Esophagus squamous epithelium (tissue), 5 donors: ENCODE measurements at regions not wholly inside any gene's neighbourhood (a gene's known extent, or its start where the extent isn't known, plus 50 kb on each side); places are given as distances from the start of the nearest gene placed in this dataset.

Experiments used
- DNase-seq: peaks from one replicate; lab custom pipeline; 2025; lab: John Stamatoyannopoulos, UW
- H3K27ac ChIP-seq, 4 donors: fragments of 200-600 bp; sonication (generic); one replicate each; pipeline ENCODE4 v1.5.1; 2016 to 2019; ENCODE audit warnings: mild to moderate bottlenecking in 1 of 4
- H3K27me3 ChIP-seq, 4 donors: fragments of 200-600 bp; sonication (generic); 1 replicate in 3 of 4; 2 replicates in 1 of 4; pipeline versions ENCODE4 v1.5.1 to v1.6.0; 2017 to 2021; ENCODE audit warnings: antibody characterized with exemption in 1 of 4
- H3K36me3 ChIP-seq, 3 donors: fragments of 200-600 bp; sonication (generic); one replicate each; pipeline ENCODE4 v1.5.1; 2016 to 2019
- H3K4me1 ChIP-seq, 3 donors: fragments of 200-600 bp; sonication (generic); one replicate each; pipeline ENCODE4 v1.5.1; 2017 to 2019
- H3K4me3 ChIP-seq, 4 donors: fragments of 200-600 bp; sonication (generic); 1 replicate in 3 of 4; 2 replicates in 1 of 4; pipeline ENCODE4 v1.5.1; 2016 to 2019; ENCODE audit warnings: mild to moderate bottlenecking in 2 of 4, moderate library complexity in 1 of 4
- H3K9me3 ChIP-seq, 3 donors: fragments of 200-600 bp; sonication (generic); one replicate each; pipeline ENCODE4 v1.5.1; 2016 to 2019
- CTCF ChIP-seq, 6 experiments: fragments of 450-650 bp in 4 of 6; fragments of 200-600 bp in 2 of 6; sonication (generic) in 2 of 6; IDR thresholded peaks; one replicate each; pipeline ENCODE4 v1.5.1; 2016 to 2019; ENCODE audit warnings: antibody characterized with exemption in 6 of 6, mild to moderate bottlenecking in 4 of 6, moderate library complexity in 4 of 6
- POLR2A ChIP-seq, 4 donors: fragments of 450-650 bp; IDR thresholded peaks; one replicate each; pipeline ENCODE4 v1.6.1; 2017; ENCODE audit warnings: antibody characterized with exemption in 4 of 4, mild to moderate bottlenecking in 4 of 4, moderate library complexity in 3 of 4
- WGBS, 2 donors: methylation state at CpG; one replicate each; pipeline ENCODE4 v1.1.5; 2018; 5-methylcytosine and 5-hydroxymethylcytosine counted together
- intact Hi-C: fragments of 100-400 bp; cut with DNase I; formaldehyde crosslinking; loops from one replicate; pipeline ENCODE4 v1.15.0; 2022
- donor health status: DM: yes; HTN: yes; CAD: no.

GRCh38 chr17:13777003-13777402 lies 175.3 kb upstream of the HS3ST3A1 start:
- no peaks in the 10 kb centered on the region for H3K36me3 ChIP-seq
- 69 to 76% methylated on average over 6 to 7 of the region's 7 CpGs for WGBS, 2 donors
- no peak for TF ChIP-seq CTCF (IDR thresholded peaks at IDR 0.05)
- TF ChIP-seq POLR2A (IDR thresholded peaks at IDR 0.05) = no peak
- H3K4me1 ChIP-seq = peaks cover 4 to 34% (median 13%) of the 10 kb centered on the region in 3 donors
- H3K27me3 ChIP-seq = no peaks in the 10 kb centered on the region
- no peak overlapping the region for H3K4me3 ChIP-seq
- peak overlapping the region in 3 of 4 donors; percentile 38 to 88 (median 50) for H3K27ac ChIP-seq
- H3K9me3 ChIP-seq = no peaks in the 10 kb centered on the region
- no peak for DNase-seq
- intact Hi-C loops = no loop called here

GRCh38 chr17:13784434-13785095 lies 182.8 kb upstream of the HS3ST3A1 start:
- TF ChIP-seq CTCF (IDR thresholded peaks at IDR 0.05) = no peak
- TF ChIP-seq POLR2A (IDR thresholded peaks at IDR 0.05) = no peak
- WGBS, 2 donors = 52 to 62% methylated on average over 7 of the region's 7 CpGs
- intact Hi-C loops = no loop called here
- no peaks in the 10 kb centered on the region for H3K27me3 ChIP-seq
- H3K27ac ChIP-seq = no peak overlapping the region
- no peak for DNase-seq
- H3K4me1 ChIP-seq = no peaks in the 10 kb centered on the region
- H3K4me3 ChIP-seq = no peak overlapping the region
- H3K9me3 ChIP-seq = no peaks in the 10 kb centered on the region
- H3K36me3 ChIP-seq = no peaks in the 10 kb centered on the region

GRCh38 chr17:13785981-13786598 lies 184.4 kb upstream of the HS3ST3A1 start:
- intact Hi-C loops = no loop called here
- no peaks in the 10 kb centered on the region for H3K27me3 ChIP-seq
- no peaks in the 10 kb centered on the region for H3K36me3 ChIP-seq
- H3K27ac ChIP-seq = no peak overlapping the region
- no peaks in the 10 kb centered on the region for H3K9me3 ChIP-seq
- no peak for DNase-seq
- H3K4me3 ChIP-seq = no peak overlapping the region
- WGBS, 2 donors = 78 to 85% methylated on average over 9 of the region's 9 CpGs
- H3K4me1 ChIP-seq = no peaks in the 10 kb centered on the region
- no peak for TF ChIP-seq CTCF (IDR thresholded peaks at IDR 0.05)

- no peaks in the 10 kb centered on the region for H3K27me3 ChIP-seq
- H3K27ac ChIP-seq = no peak overlapping the region
- no peaks in the 10 kb centered on the region for H3K9me3 ChIP-seq
- WGBS, 2 donors = 68 to 72% methylated on average over 4 of the region's 4 CpGs
- no peak for DNase-seq
- H3K4me1 ChIP-seq = no peaks in the 10 kb centered on the region
- H3K4me3 ChIP-seq = no peak overlapping the region
- intact Hi-C loops = no loop called here
- TF ChIP-seq CTCF (IDR thresholded peaks at IDR 0.05) = no peak
- no peak for TF ChIP-seq POLR2A (IDR thresholded peaks at IDR 0.05)
- no peaks in the 10 kb centered on the region for H3K36me3 ChIP-seq
These were observed 185.9 kb upstream of the HS3ST3A1 start for GRCh38 chr17:13787636-13788035.

- H3K27me3 ChIP-seq = no peaks in the 10 kb centered on the region
- no peak overlapping the region for H3K27ac ChIP-seq
- 40 to 58% methylated on average over 2 of the region's 2 CpGs for WGBS, 2 donors
- TF ChIP-seq CTCF (IDR thresholded peaks at IDR 0.05) = no peak
- TF ChIP-seq POLR2A (IDR thresholded peaks at IDR 0.05) = no peak
- no peaks in the 10 kb centered on the region for H3K9me3 ChIP-seq
- H3K4me1 ChIP-seq = no peaks in the 10 kb centered on the region
- DNase-seq = no peak
- no peak overlapping the region for H3K4me3 ChIP-seq
- no peaks in the 10 kb centered on the region for H3K36me3 ChIP-seq
- intact Hi-C loops = no loop called here
These were observed 186.7 kb upstream of the HS3ST3A1 start for GRCh38 chr17:13788385-13788784.
